Gastroesophageal sphincter (tissue), 3 donors: ENCODE measurements at regions not wholly inside any gene's neighbourhood (a gene's known extent, or its start where the extent isn't known, plus 50 kb on each side); places are given as distances from the start of the nearest gene placed in this dataset.

Experiments
- EP300 ChIP-seq: sonication (generic); formaldehyde crosslinking; IDR thresholded peaks from one replicate; pipeline ENCODE4 v1.6.1; 2017; ENCODE audit warnings: antibody characterized with exemption, mild to moderate bottlenecking
- POLR2A ChIP-seq, 2 donors: fragments of 450-650 bp; IDR thresholded peaks; one replicate each; pipeline ENCODE4 v1.6.1; 2017; ENCODE audit warnings: antibody characterized with exemption in 2 of 2, mild to moderate bottlenecking in 2 of 2, moderate library complexity in 1 of 2
- POLR2AphosphoS5 ChIP-seq: sonication (generic); formaldehyde crosslinking; IDR thresholded peaks from one replicate; pipeline ENCODE4 v1.6.1; 2017; ENCODE audit warnings: antibody characterized with exemption
- TF ChIP-seq, protein P1 (sequence below), 4 experiments: fragments of 200-600 bp in 2 of 4; fragments of 450-650 bp in 2 of 4; sonication (generic) in 1 of 4; IDR thresholded peaks; one replicate each; pipeline ENCODE4 v1.5.1; 2017 to 2019; ENCODE audit warnings: antibody characterized with exemption in 4 of 4, mild to moderate bottlenecking in 2 of 4, moderate library complexity in 2 of 4

DNA sequence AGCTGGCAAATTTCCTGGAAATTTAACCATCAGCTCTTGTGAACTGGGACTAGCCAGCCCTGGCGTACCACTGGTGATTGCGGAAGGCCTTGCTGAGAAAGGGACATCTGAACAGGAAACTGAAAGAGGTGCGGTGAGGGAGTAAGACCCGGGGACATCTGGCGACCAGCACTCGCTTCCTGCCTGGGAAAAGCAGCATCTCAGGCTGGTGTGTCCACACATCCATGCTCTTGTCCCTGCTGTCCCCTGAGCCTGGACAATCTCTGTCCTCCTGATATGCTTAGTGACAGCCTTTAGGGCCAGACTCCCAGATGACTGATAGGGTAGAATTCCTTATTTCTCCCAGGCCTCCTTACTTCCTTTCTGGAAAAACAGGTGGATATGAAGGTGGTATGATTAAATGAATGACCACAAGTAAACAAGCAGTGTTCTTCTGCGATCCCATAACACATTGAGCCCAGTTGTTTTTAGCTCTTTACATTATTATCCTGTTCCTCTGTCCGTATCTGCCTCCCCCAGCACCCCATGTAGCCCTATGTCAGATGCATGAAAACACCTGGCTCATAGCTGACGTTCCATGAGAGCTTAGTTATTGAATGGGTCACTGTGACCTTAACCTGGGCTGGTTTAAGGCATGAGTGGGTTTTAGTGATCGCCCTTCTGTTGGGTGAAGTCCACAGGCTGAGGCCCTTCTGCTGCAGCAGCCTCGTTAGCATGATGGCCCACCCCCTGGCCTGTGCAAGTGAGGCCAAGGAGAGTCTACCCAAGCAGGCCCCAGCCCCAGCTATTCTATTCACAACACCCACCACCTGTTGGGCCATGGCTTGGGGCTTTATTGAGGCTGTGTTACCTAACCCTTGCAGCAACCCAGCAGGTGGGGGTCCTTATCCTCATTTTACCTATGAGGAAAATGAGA, 76.1 kb upstream of the GADD45A start:
- TF ChIP-seq, protein P1, sequence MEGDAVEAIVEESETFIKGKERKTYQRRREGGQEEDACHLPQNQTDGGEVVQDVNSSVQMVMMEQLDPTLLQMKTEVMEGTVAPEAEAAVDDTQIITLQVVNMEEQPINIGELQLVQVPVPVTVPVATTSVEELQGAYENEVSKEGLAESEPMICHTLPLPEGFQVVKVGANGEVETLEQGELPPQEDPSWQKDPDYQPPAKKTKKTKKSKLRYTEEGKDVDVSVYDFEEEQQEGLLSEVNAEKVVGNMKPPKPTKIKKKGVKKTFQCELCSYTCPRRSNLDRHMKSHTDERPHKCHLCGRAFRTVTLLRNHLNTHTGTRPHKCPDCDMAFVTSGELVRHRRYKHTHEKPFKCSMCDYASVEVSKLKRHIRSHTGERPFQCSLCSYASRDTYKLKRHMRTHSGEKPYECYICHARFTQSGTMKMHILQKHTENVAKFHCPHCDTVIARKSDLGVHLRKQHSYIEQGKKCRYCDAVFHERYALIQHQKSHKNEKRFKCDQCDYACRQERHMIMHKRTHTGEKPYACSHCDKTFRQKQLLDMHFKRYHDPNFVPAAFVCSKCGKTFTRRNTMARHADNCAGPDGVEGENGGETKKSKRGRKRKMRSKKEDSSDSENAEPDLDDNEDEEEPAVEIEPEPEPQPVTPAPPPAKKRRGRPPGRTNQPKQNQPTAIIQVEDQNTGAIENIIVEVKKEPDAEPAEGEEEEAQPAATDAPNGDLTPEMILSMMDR (IDR thresholded peaks at IDR 0.05) = no peak
- TF ChIP-seq POLR2A (IDR thresholded peaks at IDR 0.05) (no peak), EP300 (no peak), POLR2AphosphoS5 (no peak)
